ENCODE measurements at regions not wholly inside any gene's neighbourhood (a gene's known extent, or its start where the extent isn't known, plus 50 kb on each side); places are given as distances from the start of the nearest gene placed in this dataset.

DNA sequence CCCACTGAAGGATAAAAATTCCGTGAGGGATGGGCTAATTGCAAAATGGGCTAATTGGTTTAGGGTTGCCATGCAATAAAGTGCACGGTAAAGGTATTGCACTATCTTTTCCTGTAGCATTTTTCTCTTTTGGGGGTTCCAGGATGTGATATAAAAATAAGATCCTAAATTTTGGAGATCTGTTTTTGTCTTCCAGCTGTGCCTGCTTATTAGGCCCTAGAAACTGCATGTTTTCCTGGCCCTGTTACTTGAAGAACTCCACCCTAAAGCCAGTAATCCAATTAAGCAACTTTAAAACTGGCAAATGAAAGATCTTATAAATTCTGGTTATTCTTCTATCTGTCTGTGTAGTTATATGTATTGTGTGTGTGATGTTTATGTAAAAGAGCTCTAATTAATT is 2489.6 kb downstream of the PCDH9 start:
- H3K27ac ChIP-seq: no peak overlapping the region
- no peaks in the 10 kb centered on the region for H3K4me1 ChIP-seq
- H3K9me3 ChIP-seq: no peaks in the 10 kb centered on the region
- no peaks in the 10 kb centered on the region for H3K27me3 ChIP-seq
- TF ChIP-seq EP300 (IDR thresholded peaks at IDR 0.05) (no peak), POLR2A (IDR thresholded peaks at IDR 0.05) (no peak)
- TF ChIP-seq, protein P1, sequence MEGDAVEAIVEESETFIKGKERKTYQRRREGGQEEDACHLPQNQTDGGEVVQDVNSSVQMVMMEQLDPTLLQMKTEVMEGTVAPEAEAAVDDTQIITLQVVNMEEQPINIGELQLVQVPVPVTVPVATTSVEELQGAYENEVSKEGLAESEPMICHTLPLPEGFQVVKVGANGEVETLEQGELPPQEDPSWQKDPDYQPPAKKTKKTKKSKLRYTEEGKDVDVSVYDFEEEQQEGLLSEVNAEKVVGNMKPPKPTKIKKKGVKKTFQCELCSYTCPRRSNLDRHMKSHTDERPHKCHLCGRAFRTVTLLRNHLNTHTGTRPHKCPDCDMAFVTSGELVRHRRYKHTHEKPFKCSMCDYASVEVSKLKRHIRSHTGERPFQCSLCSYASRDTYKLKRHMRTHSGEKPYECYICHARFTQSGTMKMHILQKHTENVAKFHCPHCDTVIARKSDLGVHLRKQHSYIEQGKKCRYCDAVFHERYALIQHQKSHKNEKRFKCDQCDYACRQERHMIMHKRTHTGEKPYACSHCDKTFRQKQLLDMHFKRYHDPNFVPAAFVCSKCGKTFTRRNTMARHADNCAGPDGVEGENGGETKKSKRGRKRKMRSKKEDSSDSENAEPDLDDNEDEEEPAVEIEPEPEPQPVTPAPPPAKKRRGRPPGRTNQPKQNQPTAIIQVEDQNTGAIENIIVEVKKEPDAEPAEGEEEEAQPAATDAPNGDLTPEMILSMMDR (IDR thresholded peaks at IDR 0.05): no peak
- no peaks in the 10 kb centered on the region for H3K36me3 ChIP-seq
- no peak overlapping the region for H3K4me3 ChIP-seq
- WGBS, 2 donors: 79 to 84% methylated on average over 2 of the region's 2 CpGs
- DNase-seq (ENCODE audit: low spot score in 2 of 2): no peak

DNA sequence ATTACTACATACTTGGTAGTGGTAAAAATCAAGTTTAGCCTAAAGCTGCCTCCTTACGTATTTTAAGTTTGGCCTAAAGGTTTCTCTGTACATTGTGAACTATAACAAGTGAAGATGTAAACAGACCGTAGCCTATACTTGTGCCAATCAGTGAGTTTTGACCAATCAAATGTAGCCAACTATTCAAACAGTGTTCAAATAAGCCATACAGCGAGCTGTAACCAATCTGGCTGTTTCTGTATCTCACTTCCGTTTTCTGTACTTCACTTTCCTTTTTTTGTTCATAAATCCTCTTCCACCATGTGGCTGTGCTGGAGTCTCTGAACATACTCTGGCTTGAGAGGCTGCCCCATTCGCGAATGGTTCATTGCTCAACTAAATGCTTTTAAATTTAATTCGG is 2504.6 kb downstream of the PCDH9 start:
- peaks cover 0 to 6% (median 0%) of the 10 kb centered on the region in 4 donors for H3K4me1 ChIP-seq
- TF ChIP-seq, protein P1 (IDR thresholded peaks at IDR 0.05): no peak
- TF ChIP-seq EP300 (IDR thresholded peaks at IDR 0.05): no peak
- WGBS, 2 donors: 89 to 93% methylated on average over 7 of the region's 7 CpGs
- H3K36me3 ChIP-seq: no peaks in the 10 kb centered on the region
- H3K27me3 ChIP-seq: no peaks in the 10 kb centered on the region
- DNase-seq (ENCODE audit: low spot score in 2 of 2): no peak
- no peak overlapping the region for H3K27ac ChIP-seq
- H3K9me3 ChIP-seq: no peaks in the 10 kb centered on the region
- H3K4me3 ChIP-seq: no peak overlapping the region

DNA sequence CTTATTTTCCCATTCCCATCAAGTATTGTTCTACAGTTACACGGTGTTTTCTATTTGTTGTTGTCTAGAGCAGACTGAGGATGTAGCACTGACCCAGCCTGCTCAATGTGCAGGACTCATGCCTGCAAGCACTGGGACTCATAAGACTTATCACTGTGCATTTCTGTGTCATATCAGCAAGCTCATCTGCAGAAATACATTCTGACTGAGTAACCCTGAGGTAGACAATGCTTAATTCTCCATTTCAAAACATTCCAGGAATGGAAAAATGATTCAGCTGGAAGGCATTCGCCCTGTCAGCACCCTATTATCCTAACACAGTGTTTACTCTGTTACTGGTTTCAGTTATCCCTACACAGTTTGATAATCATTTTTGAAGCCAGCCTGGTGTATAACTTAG is 2506.4 kb downstream of the PCDH9 start:
- Histone ChIP-seq H3K36me3 (no peaks in the 10 kb centered on the region), H3K4me3 (no peak overlapping the region), H3K9me3 (no peaks in the 10 kb centered on the region), H3K27me3 (no peaks in the 10 kb centered on the region), H3K27ac (no peak overlapping the region), H3K4me1 (peaks cover 0 to 6% (median 0%) of the 10 kb centered on the region in 4 donors)
- DNase-seq (ENCODE audit: low spot score in 2 of 2): no peak
- 18 to 20% methylated on average over 2 of the region's 2 CpGs for WGBS, 2 donors
- TF ChIP-seq, protein P1 (IDR thresholded peaks at IDR 0.05): no peak
- TF ChIP-seq EP300 (IDR thresholded peaks at IDR 0.05) (no peak), POLR2A (IDR thresholded peaks at IDR 0.05) (no peak)

DNA sequence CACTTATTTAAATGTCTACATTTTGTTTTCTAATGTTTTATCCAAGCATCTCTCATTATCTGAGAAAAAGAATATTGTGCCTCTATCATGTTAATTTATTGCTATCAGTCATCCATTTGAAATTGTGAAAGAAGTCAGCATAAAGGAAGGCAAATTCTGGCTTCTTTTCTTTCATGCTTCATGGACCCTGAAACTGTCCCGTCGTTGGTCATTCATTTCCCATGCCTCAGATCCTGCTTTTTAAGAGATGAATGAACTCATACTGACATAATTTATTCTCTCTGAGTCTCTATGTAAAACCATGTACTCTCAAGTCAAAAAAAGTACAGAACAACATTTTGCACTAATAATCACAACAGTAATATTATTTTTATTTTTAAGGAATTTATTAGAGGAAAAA is 2512.0 kb downstream of the PCDH9 start:
- Histone ChIP-seq H3K27me3 (no peaks in the 10 kb centered on the region), H3K27ac (no peak overlapping the region), H3K4me3 (no peak overlapping the region), H3K9me3 (no peaks in the 10 kb centered on the region), H3K4me1 (no peaks in the 10 kb centered on the region), H3K36me3 (no peaks in the 10 kb centered on the region)
- DNase-seq (ENCODE audit: low spot score in 2 of 2): no peak
- WGBS, 2 donors: 40 to 68% methylated on average over 2 of the region's 2 CpGs
- TF ChIP-seq EP300 (IDR thresholded peaks at IDR 0.05): no peak
- TF ChIP-seq, protein P1 (IDR thresholded peaks at IDR 0.05): no peak
- no peak for TF ChIP-seq POLR2A (IDR thresholded peaks at IDR 0.05)

DNA sequence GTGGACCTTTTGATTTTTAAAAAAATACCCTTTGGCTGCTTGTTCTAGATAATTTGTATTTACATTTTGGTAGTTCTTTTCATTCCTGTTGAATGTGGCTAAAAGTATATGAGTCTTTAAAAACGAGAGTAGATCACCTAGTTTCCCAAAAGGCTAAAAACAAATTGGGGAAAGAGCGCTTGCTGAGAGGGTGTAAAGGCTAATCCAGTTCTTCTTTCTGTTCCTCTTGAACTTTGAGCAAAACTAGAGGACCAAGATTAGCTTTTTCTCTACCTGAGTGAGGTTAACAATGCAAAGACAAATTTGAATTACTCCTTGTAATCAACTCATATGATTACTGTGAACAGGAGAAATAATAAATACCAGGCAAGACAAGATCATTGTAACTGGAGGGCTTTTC is 2513.2 kb downstream of the PCDH9 start:
- DNase-seq (ENCODE audit: low spot score in 2 of 2): no peak
- H3K36me3 ChIP-seq: no peaks in the 10 kb centered on the region
- TF ChIP-seq EP300 (IDR thresholded peaks at IDR 0.05) (no peak), POLR2A (IDR thresholded peaks at IDR 0.05) (no peak)
- TF ChIP-seq, protein P1 (IDR thresholded peaks at IDR 0.05): no peak
- no peaks in the 10 kb centered on the region for H3K4me1 ChIP-seq
- no peak overlapping the region for H3K4me3 ChIP-seq
- WGBS, 2 donors: 53 to 66% methylated on average over 2 of the region's 2 CpGs
- H3K27ac ChIP-seq: no peak overlapping the region
- no peaks in the 10 kb centered on the region for H3K9me3 ChIP-seq
- H3K27me3 ChIP-seq: no peaks in the 10 kb centered on the region
